B cell (primary cell): ENCODE measurements at regions not wholly inside any gene's neighbourhood (a gene's known extent, or its start where the extent isn't known, plus 50 kb on each side); places are given as distances from the start of the nearest gene placed in this dataset.

Source experiments
- ATAC-seq: fragments of 200-7000 bp; cut with Tn5 transposase; one replicate; pipeline ENCODE4 v1.10.0; 2021; ENCODE audit warnings: low read depth, mild to moderate bottlenecking, moderate number of reproducible peaks, moderate library complexity
- CTCF ChIA-PET: fragments of 350-600 bp; sonication (Branson Sonifier 250); formaldehyde crosslinking; loops from one replicate; lab custom pipeline; 2021; ENCODE audit warnings: antibody characterized with exemption, inconsistent platforms; lab: Charles Lee
- POLR2A ChIA-PET: fragments of 350-600 bp; sonication (Branson Sonifier 250); formaldehyde crosslinking; loops from one replicate; lab custom pipeline; 2021; ENCODE audit warnings: antibody characterized with exemption; lab: Charles Lee
- DNase-seq: peaks from one replicate; pipeline ENCODE4 v3.0.0; 2013
- H2AFZ ChIP-seq: 2 replicates; pipeline ENCODE4 v1.6.1; 2012; ENCODE audit warnings: mild to moderate bottlenecking, low read depth, low read length; ENCODE audit not compliant: insufficient read depth, poor library complexity, severe bottlenecking
- H3K27ac ChIP-seq, 2 donors: 1 replicate in 1 of 2; 2 replicates in 1 of 2; pipeline ENCODE4 v1.5.1; 2012 to 2013; ENCODE audit warnings: low read length in 2 of 2, mild to moderate bottlenecking in 2 of 2, moderate library complexity in 1 of 2
- H3K27me3 ChIP-seq, 4 experiments: fragments of 200-600 bp in 1 of 4; sonication (generic) in 1 of 4; replicated peaks in 1 of 4; 1 replicate in 2 of 4; 2 replicates in 2 of 4; pipeline versions ENCODE4 v1.6.1 to v1.7.0; 2013 to 2016; ENCODE audit warnings: low read length in 3 of 4, mild to moderate bottlenecking in 2 of 4, mixed read lengths in 1 of 4, moderate library complexity in 1 of 4; ENCODE audit not compliant: insufficient read depth in 4 of 4, control insufficient read depth in 3 of 4; ENCODE audit errors: control extremely low read depth in 1 of 4
- H3K36me3 ChIP-seq, 2 experiments: replicated peaks in 1 of 2; 1 replicate in 1 of 2; 2 replicates in 1 of 2; pipeline versions ENCODE4 v1.6.1 to v1.7.1; 2013; ENCODE audit warnings: low read length in 1 of 2; ENCODE audit not compliant: insufficient read depth in 2 of 2, control insufficient read depth in 1 of 2; ENCODE audit errors: control extremely low read depth in 1 of 2, extremely low read depth in 1 of 2
- H3K4me1 ChIP-seq, 2 donors: fragments of 200-600 bp in 1 of 2; sonication (generic) in 1 of 2; 1 replicate in 1 of 2; 2 replicates in 1 of 2; pipeline versions ENCODE4 v1.5.1 to v1.6.1; 2013 to 2017; ENCODE audit warnings: low read length in 2 of 2; ENCODE audit not compliant: control insufficient read depth in 2 of 2, insufficient read depth in 2 of 2
- H3K4me2 ChIP-seq: replicated peaks from 2 replicates; pipeline ENCODE3; 2012; ENCODE audit warnings: mild to moderate bottlenecking, low read depth, low read length; ENCODE audit not compliant: poor library complexity, severe bottlenecking
- H3K4me3 ChIP-seq, 5 experiments: fragments of 200-600 bp in 1 of 5; sonication (generic) in 1 of 5; 1 replicate in 3 of 5; 2 replicates in 2 of 5; pipeline versions ENCODE4 v1.5.1 to v1.7.0; 2011 to 2016; ENCODE audit warnings: low read length in 4 of 5, mild to moderate bottlenecking in 4 of 5, low read depth in 2 of 5, control low read depth in 1 of 5, moderate library complexity in 1 of 5; ENCODE audit not compliant: insufficient read depth in 1 of 5; ENCODE audit errors: control extremely low read depth in 1 of 5, extremely low read depth in 1 of 5
- H3K79me2 ChIP-seq: fragments of 200-600 bp; sonication (generic); one replicate; pipeline ENCODE4 v1.6.0; 2016; ENCODE audit warnings: low read length; ENCODE audit not compliant: control insufficient read depth, insufficient read depth
- H3K9ac ChIP-seq: fragments of 200-600 bp; sonication (generic); 2 replicates; pipeline ENCODE4 v1.6.1; 2017; ENCODE audit warnings: mild to moderate bottlenecking, low read length, moderate library complexity
- H3K9me3 ChIP-seq, 3 donors: one replicate each; pipeline versions ENCODE4 v1.6.1 to v1.7.1; 2013; ENCODE audit warnings: low read length in 2 of 3; ENCODE audit not compliant: control insufficient read depth in 2 of 3, insufficient read depth in 1 of 3; ENCODE audit errors: control extremely low read depth in 1 of 3
- H4K20me1 ChIP-seq: 2 replicates; pipeline ENCODE4 v1.6.0; 2012; ENCODE audit warnings: mild to moderate bottlenecking, low read length; ENCODE audit not compliant: insufficient read depth, control insufficient read depth, poor library complexity, severe bottlenecking
- H3K27ac Mint-ChIP-seq: one replicate; pipeline ENCODE4 v1.8.0; 2021; ENCODE audit warnings: mixed read lengths
- H3K27me3 Mint-ChIP-seq: one replicate; pipeline ENCODE4 v1.8.0; 2021; ENCODE audit warnings: mixed read lengths
- H3K4me1 Mint-ChIP-seq: one replicate; pipeline ENCODE4 v1.8.0; 2021; ENCODE audit warnings: mixed read lengths
- H3K4me3 Mint-ChIP-seq: one replicate; pipeline ENCODE4 v1.8.0; 2021; ENCODE audit warnings: mixed read lengths
- H3K9me3 Mint-ChIP-seq: one replicate; pipeline ENCODE4 v1.8.0; 2022; ENCODE audit warnings: mixed read lengths; ENCODE audit not compliant: insufficient read depth
- EZH2 ChIP-seq: IDR thresholded peaks from 2 replicates; pipeline ENCODE4 v1.6.1; 2012; ENCODE audit warnings: borderline replicate concordance, low read depth, mild to moderate bottlenecking, moderate library complexity, low read length; ENCODE audit not compliant: insufficient read depth, poor library complexity, severe bottlenecking
- WGBS: methylation state at CpG from one replicate; pipeline ENCODE4 v1.1.5; 2013; ENCODE audit warnings: missing lambda C conversion rate; ENCODE audit not compliant: insufficient coverage; 5-methylcytosine and 5-hydroxymethylcytosine counted together
- intact Hi-C: fragments of 100-400 bp; cut with micrococcal nuclease; formaldehyde crosslinking; loops from one replicate; pipeline ENCODE4 v1.10.0; 2022
- TF ChIP-seq, protein P1 (sequence below): fragments of 200-600 bp; IDR thresholded peaks from one replicate; pipeline ENCODE4 v1.8.0; 2022; ENCODE audit warnings: antibody characterized with exemption, mild to moderate bottlenecking

DNA sequence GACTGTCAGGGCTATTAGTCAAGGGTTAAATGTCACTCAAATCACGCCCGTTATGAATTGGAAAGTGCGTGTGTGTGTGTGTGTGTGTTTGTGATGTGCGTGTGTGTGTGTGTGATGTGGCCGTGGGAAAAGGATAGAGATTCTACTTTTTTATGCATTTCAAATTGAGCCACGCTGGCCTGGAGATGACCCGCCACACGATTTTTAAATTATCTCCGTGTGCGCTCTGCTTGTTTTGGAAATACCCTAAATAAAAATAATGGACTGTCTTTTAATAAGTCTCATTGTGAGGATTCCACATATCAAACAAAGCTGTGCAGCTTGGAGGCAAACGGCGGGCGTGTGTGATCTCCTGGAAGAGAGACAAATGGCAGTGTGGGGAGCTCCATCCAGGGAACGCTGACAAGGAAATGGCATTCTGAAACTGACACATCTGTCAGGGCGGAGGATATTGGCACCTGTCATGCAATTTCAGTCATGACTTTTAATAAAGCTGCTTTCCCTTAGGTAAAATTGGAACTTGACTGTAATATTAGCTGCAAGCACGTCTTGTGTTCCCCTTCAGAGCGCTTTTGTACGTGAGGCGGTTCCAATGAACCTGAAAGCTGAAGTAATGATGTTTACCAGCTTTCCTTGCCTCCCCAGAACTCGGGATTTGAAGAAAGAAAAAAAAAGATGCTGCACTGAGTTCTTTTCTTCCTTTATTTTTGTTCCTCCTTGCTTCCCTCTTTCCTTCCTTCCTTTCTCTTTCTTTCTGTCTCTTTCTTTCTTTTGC, 381.8 kb upstream of the SMIM21 start:
- H3K9ac ChIP-seq: no peak overlapping the region
- ATAC-seq: no peak
- TF ChIP-seq, protein P1, sequence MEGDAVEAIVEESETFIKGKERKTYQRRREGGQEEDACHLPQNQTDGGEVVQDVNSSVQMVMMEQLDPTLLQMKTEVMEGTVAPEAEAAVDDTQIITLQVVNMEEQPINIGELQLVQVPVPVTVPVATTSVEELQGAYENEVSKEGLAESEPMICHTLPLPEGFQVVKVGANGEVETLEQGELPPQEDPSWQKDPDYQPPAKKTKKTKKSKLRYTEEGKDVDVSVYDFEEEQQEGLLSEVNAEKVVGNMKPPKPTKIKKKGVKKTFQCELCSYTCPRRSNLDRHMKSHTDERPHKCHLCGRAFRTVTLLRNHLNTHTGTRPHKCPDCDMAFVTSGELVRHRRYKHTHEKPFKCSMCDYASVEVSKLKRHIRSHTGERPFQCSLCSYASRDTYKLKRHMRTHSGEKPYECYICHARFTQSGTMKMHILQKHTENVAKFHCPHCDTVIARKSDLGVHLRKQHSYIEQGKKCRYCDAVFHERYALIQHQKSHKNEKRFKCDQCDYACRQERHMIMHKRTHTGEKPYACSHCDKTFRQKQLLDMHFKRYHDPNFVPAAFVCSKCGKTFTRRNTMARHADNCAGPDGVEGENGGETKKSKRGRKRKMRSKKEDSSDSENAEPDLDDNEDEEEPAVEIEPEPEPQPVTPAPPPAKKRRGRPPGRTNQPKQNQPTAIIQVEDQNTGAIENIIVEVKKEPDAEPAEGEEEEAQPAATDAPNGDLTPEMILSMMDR: no peak
- no peak for TF ChIP-seq EZH2
- ChIA-PET POLR2A (no interaction called here), CTCF (no interaction called here)
- no peaks in the 10 kb centered on the region for H3K27me3 ChIP-seq
- intact Hi-C loops: no loop called here
- no peaks in the 10 kb centered on the region for H3K79me2 ChIP-seq
- H3K27ac ChIP-seq: no peak overlapping the region
- Mint-ChIP-seq H3K27ac (no peak overlapping the region), H3K27me3 (peaks cover 3% of the 10 kb centered on the region), H3K9me3 (no peaks in the 10 kb centered on the region), H3K4me1 (no peaks in the 10 kb centered on the region), H3K4me3 (no peak overlapping the region)
- H3K36me3 ChIP-seq: no peaks in the 10 kb centered on the region
- no peak overlapping the region for H3K4me2 ChIP-seq
- no peak overlapping the region for H3K4me3 ChIP-seq
- H4K20me1 ChIP-seq: no peaks in the 10 kb centered on the region
- H3K9me3 ChIP-seq: no peaks in the 10 kb centered on the region
- no peak overlapping the region for H2AFZ ChIP-seq
- H3K4me1 ChIP-seq: no peaks in the 10 kb centered on the region
- DNase-seq: no peak
- 65% methylated on average over 12 of the region's 20 CpGs for WGBS

DNA sequence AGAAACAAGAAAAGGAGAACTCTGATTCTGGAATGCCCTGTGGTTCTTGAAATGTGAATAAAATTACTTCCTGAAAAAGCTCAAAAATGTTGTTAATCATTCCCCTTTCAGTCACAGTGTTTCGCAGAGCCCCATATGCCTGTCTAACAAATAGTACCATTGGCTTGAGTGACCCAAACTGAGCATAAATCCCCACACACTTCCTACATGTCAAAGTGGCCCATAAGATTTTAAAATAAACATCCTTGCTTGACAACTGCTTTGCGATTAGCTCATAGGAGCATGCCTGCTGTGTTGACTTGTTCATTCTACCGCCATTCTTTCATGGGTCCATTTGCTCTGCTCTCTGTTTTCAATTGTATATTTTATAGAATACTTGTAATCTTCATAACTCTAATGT, 377.8 kb upstream of the SMIM21 start:
- Mint-ChIP-seq H3K27ac (no peak overlapping the region), H3K9me3 (no peaks in the 10 kb centered on the region), H3K27me3 (peaks cover 3% of the 10 kb centered on the region), H3K4me3 (no peak overlapping the region), H3K4me1 (no peaks in the 10 kb centered on the region)
- Histone ChIP-seq H3K4me1 (no peaks in the 10 kb centered on the region), H2AFZ (no peak overlapping the region), H3K4me2 (no peak overlapping the region), H3K27ac (no peak overlapping the region), H3K9me3 (no peaks in the 10 kb centered on the region), H4K20me1 (no peaks in the 10 kb centered on the region), H3K4me3 (no peak overlapping the region), H3K9ac (no peak overlapping the region), H3K79me2 (no peaks in the 10 kb centered on the region), H3K27me3 (no peaks in the 10 kb centered on the region), H3K36me3 (no peaks in the 10 kb centered on the region)
- TF ChIP-seq EZH2: no peak
- TF ChIP-seq, protein P1: no peak
- 86% methylated on average over 1 of the region's 3 CpGs for WGBS
- ChIA-PET POLR2A (no interaction called here), CTCF (no interaction called here)
- DNase-seq: no peak
- ATAC-seq: no peak
- intact Hi-C loops: no loop called here
